Left lobe of liver (tissue), 2 donors: ENCODE measurements at regions not wholly inside any gene's neighbourhood (a gene's known extent, or its start where the extent isn't known, plus 50 kb on each side); places are given as distances from the start of the nearest gene placed in this dataset.

Experiments used
- ATAC-seq: fragments of 200-7000 bp; cut with Tn5 transposase; one replicate; pipeline ENCODE4 v1.9.1; 2020; ENCODE audit warnings: mild to moderate bottlenecking, moderate library complexity
- DNase-seq: peaks from one replicate; pipeline ENCODE4 v3.0.0-alpha.2; 2020; ENCODE audit warnings: low spot score
- donor health status: DM: no; HTN: no; CAD: no; lungs with moderate emphysema.
- donor health status: DM: no; HTN: yes; CAD: no.

DNA sequence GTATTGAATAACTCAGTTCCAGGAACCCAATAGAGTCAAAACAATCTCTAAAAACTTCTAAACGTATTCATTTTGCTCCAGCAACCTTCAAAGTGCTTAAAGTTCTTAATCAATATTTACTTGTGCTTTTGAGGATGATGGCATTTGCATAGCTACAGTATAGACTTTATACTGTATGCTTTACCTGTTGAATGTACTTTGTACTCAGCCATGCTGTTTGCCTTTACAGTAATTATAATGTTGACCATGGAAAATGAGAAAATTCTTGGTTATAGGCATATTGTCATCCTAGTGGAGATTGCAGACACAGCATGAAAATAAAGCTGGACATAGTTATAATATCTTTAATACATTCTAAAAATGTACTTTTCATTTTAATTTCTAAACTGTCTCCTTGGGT, 762.7 kb upstream of the PHF14 start:
- ATAC-seq (no peak), DNase-seq (no peak)

DNA sequence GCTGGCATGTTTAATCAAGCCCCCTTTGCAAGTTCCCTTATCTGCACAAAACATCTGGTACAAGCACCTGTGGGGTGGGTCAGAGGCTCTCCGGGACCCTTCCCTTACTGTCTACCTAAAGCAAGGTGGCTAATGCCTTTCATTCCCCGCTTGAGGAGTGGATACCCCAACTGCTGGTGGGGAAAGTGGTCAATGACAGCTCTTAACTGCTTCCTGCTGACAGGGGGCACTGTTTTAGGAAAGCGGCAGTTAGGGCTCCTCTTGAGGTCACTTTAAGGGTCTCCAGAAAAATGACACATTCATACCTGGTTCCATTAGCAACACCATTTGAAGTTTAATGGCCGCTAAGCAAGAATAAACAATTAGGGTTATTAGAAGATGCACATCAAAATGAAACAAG, 761.8 kb upstream of the PHF14 start:
- ATAC-seq (no peak), DNase-seq (no peak)

DNA sequence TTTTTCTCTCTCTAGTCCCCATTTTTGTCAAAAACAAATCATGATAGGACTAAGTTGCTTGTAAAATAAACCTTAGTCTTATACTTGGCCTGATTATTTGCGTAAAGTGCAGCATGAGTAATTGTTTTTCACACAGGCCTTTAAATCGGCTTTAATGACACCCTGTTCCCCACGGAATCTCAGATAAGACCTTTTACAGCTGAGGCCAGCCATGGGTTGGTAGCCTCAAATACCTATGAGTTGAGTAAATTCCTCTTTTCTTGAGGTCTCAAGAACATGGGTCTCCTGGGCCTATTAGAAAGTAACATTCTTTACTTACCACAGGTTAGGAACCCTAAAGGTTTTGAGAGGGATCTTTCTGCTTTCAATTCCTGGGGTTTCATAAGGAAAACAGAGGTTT, 761.0 kb upstream of the PHF14 start:
- ATAC-seq: no peak
- DNase-seq: no peak

DNA sequence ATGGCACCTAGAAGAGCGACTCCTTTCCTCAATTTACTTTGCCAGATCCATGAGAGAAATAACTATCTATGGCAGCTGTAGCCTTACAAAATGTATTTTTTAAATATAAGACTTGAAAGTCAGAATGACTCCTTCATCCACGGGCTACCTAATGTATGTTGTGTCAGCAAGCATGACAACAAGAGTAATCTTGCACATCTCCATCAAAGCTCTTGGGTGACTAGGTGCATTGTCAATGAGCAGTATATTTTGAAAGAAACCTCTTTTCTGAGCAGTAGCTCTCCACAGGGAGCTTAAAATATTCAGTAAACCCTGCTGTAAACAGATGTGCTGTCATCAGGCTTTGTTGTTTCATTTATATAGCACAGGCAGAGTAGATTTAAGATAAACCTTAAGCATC, 757.2 kb upstream of the PHF14 start:
- no peak for DNase-seq
- no peak for ATAC-seq

DNA sequence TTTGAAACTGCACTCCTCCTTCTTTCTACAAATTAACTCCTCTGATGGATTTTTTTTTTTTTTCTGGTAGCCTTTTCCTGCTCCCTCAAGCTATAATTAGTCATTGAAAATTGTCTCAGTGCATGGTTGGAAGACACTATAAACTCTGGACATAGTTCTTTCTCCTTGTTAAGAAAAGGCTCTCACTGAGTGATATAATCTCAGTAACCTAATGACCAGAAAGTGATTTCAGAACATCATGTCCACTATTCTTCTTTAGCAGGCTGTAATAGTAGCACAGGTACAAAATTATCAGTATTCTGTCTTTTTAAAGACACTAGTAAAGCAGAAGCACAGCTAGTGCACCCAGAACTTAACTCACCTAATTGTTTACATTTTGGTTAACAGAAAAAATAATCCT, 752.6 kb upstream of the PHF14 start:
- no peak for ATAC-seq
- DNase-seq: no peak

DNA sequence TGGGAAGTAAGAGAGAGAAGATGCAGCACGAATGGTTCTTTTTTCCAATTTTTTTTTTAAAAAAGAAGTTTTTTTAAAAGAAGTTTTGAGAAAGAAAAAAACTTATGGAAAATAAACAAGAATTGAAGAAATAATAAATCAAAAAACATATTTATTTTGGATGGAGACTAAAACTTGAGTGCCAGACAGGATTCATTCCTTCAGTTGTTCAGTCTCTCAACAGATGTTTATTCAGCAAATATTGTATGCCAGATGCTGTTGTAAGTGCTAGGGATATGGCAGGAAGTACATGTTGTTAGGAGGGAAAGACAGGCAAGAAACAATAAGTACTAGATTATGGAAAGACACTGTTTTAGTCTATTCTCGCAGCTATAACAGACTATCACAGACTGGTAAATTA, 750.7 kb upstream of the PHF14 start:
- no peak for ATAC-seq
- DNase-seq: no peak

DNA sequence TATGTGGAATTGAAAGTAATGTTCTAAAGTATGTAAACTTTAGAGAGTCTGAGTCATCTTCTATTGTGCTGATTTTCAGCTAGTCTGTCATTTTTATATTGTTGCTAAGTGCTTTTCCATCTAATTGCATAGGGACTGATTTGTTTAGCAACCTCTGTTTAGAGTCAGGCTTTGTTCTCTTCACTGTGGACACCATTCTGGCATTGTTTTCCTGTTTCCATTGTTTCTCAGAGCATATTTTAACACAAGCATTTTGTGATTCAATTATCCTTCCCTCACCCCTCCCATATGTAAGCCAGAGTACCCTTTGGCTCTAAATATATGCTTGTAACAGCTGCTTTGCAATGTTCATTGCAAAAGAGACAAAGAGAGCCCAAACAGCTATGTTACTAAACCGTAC, 748.4 kb upstream of the PHF14 start:
- DNase-seq: no peak
- ATAC-seq: no peak

DNA sequence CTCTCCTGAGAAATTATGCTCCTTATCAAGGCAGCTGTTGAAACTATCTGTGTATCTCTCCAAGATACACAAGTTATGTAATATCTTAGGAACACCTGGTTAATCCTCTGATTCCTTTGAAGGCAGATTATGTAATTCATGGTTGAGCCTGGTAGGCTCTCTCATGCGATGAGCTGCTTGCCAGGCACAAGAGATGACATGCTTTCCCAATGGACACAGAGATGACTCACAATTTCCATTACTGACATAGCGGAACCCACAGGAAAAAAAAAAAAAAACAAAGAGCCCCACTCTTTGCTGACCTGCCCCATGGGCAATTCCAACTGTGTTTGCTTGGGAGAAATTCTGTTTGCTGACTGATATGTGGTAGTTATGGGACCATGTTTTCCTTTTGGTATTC, 736.4 kb upstream of the PHF14 start:
- DNase-seq: no peak
- peak; percentile 75 for ATAC-seq

DNA sequence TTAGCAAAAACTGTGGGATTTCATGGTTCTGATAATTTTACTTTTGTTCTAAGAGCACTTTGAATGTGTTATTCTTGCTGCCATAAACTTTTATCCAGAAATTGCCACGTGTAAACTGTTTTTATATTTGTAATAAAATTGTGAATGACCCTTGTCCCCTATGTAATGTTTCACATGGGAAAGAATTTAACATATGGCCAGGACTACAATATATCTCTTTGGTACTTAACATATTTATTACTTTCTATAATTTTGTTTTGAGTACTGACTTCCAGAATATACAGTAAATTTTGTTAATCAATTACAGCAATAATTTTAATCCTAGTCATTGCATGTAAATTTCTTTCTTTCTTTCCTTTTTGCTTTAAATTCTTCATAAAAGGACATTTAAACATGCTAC, 735.0 kb upstream of the PHF14 start:
- DNase-seq: no peak
- ATAC-seq: no peak

DNA sequence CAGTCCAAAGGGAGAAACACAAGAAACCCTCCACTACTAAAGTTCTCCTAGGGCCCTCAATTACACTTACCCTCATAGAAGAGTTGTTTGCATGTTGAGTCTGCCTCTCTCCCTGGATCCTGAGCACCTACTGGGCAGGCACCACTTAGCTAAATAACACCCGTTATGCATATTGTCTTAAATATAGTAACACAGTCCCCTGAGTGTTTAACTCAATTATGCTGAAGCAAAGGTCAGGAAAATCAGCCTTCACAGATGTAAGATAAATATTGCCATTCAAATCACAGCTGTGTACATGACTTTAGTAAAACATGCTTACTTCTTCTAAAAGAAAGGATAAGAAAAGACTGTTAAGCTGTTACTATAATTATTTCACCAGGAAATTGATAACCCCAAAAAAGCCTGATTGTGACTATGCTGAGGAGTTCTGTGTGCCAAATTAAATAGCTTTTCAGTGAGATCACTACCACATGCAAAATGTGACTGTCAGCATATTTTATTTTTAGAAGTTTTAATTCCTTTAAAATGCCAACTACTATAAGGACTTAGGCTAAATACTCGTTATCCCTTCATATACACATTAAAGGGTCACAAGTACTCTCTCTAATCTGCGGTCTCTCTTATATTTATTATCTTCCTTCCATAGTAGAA, 733.9 kb upstream of the PHF14 start:
- DNase-seq (no peak), ATAC-seq (peak; percentile 37)

DNA sequence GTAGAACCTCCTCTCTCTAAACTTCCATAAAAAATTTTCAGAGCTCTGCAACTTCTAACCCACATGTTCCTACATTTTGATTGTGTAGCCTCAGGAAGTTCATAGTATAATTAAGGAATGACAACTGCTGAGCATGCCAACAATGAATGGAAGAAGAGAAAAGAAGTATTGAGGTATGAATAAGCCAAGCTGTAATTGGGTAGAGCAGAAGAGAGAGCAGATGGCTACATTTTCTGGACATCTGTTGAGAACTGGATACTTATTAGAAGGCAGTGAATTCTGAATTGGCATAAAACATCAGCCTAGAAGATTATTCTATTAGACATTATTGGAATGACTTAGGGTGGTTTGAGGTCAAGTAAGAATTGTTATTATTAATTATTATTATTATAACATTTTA, 728.3 kb upstream of the PHF14 start:
- no peak for ATAC-seq

DNA sequence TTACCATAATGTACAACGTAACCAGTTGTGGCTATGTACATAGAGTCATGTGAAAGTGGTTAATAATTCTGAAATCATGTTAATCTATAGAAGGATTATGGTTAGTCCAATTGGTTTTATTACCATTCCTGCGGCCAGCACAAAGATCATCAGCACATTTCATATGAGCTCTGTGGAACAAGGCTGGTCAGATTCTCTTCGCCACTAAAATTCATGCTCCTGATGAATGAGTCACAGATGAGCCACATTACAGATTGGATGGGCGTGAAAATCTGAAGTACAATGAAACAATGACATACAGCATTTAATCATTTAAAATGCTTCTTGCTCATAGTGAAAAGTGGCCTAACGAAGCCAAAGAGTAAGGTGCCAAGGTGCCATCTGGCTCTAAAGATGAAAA, 716.2 kb upstream of the PHF14 start:
- no peak for ATAC-seq

More for the DNA sequence above, 728.3 kb upstream of the PHF14 start:
- DNase-seq: no peak

DNA sequence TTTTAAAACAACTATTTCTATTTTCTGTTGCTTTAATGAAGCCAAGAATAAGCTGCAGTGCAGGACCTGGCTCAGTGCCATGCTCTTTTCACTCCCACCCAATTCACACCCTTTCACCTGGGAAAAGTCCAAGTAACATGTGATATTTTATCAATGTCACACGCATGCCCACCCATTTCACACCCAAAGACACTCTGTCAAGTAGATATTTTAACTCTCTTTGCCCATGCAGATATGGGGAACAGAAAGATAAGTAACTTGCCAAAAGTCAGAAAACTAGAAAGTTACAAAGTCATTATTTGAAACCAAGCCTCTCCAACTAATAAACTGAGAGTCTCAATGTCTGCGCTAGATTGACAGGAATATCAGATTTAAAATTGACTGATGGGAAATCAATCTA, 706.7 kb upstream of the PHF14 start:
- ATAC-seq (no peak), DNase-seq (no peak)

More for the DNA sequence above, 716.2 kb upstream of the PHF14 start:
- no peak for DNase-seq

DNA sequence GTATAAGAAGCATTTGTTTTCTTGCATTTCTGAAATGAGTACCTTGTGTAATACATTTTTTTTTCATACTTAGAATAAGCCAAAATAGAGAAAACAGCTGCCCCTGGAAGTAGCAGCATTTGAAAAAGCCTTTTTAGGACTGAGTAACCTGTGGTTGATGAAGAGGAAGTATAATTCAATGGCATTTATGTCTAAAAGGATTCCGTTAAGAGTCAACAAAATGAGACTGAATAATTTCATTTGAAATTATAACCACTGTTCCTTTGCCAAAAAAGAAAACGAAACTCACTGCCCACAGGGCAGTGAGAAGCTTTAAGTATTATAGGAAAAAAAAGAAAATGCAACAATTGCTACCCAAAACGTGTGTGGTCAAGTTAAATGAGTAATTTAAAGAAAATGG, 705.6 kb upstream of the PHF14 start:
- DNase-seq: no peak
- ATAC-seq: no peak

DNA sequence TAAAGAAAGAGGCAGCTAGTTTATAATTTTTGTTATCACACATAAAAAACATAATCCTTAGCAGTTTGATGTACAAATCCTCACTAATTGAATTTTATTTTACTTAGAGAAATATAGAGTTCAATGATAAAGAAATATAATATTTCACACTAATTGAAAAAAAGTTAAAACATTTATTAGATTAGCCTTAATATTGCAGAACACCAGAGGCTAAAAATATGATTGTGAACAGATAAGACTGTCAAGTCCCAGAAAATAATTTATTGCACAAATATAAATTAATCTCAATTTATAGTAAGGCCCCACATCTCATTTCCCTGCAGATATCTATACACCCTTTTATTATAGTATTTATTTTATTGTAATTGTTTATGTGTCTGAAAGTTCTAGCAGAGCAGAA, 690.8 kb upstream of the PHF14 start:
- DNase-seq (no peak), ATAC-seq (no peak)

DNA sequence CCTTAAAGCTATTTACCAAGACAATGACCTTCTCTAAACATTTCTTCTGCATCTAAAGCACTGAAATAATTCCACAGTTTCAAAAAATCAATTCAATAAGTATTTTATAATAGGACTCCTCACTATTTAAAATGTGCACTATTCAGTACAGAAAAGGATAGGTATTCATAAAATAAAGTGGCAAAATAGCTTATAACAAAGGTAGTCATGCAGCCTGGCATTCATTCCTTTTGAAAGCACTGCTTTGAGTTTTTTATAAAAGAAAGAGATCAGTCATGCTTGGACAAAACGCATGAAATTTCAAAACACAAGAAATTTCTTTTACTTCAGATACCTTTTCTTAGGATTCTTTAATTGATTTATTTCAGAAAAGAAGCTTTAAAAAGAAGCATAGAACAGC, 689.7 kb upstream of the PHF14 start:
- DNase-seq: no peak
- ATAC-seq: no peak

DNA sequence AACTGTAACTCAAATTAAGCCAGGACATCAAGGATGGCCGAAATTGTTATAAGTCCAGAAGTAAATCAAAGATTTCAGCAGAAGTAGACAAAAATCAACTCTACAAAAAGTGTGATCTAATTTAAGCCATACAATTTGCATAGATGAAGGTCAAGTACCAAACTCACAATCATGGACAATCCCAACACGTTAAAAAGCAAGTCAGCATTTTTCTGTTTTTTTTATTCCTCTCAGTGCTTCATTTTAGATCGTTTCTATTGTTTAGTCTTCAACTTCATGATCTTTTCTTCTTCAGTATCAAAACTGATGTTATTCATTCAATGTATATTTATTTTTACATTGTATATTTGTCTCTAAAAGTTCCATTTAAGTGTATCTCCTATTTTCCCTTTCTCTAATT, 674.3 kb upstream of the PHF14 start:
- DNase-seq (no peak), ATAC-seq (no peak)

DNA sequence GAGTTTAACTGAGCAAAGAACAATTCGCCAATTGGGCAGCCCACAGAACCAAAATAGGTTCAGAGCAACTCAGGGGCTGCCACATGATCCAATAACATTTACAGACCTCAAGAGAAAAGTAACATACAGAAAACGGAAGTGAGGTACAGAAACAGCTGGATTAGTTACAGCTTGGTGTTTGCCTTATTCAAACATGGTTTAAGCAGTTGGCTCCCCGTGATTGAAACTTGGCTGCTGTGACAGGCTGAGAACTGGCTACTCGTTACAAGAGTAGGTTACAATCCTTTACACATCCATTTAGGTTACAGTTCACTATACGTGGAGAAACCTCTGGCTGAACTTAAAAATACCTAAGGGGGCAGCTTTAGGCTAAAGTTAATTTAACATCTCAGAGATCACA, 673.1 kb upstream of the PHF14 start:
- DNase-seq: no peak

DNA sequence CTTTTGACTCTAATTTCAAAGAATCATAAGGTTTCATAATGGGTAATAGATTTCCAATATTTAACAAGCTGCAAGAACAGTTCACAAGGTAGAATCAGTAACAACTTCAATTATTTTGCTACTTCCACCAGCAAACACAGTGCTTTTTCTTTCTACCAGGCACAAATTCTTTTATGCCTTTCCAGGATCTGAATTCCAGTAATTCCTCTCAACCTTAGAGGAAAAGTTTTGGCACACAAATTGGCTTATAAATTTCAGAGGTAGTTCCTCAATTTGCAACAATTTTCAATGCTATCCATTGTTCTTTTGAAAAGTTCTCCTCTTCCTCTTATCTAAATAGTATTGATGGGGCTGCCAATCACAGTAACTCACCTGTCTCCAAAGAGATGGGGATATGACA, 665.4 kb upstream of the PHF14 start:
- no peak for ATAC-seq
- no peak for DNase-seq

More for the DNA sequence above, 673.1 kb upstream of the PHF14 start:
- no peak for ATAC-seq

DNA sequence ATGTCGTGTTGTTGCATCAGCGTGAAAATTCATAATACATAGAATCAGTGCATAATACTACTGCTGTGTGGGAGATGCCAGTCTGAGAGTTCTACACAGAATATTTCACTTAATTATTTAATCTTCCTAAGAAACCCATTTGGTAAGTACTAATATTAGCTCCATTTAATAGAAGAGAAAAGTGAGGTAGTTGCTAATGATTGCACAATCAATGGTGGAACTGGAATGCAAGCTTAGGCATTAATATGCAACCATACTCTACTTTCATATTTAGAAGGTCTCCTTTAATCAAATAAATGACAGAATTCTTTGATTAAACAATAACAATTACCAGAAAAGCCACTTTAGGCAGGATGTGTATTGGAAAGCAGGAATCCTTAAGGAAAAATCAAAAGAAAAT, 660.7 kb upstream of the PHF14 start:
- no peak for ATAC-seq
- no peak for DNase-seq

DNA sequence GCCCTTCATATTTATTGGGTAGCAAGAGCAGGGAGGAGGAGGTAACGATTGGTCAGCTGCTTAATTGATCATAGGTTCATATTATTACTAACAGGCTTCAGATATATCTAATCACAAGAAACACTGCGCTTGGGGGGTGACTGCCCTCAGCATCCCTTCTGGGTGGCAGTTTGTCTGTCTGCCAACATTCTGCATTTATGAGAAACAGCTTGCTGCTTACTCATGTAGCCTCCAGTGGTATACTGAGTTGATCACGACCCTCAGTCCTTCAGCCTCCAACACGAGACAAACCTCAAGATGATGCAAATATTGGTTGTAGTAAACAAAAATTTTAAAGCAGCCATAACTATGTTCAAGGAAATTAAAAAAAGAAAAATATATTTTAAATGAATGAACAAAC, 657.8 kb upstream of the PHF14 start:
- no peak for DNase-seq
- no peak for ATAC-seq

DNA sequence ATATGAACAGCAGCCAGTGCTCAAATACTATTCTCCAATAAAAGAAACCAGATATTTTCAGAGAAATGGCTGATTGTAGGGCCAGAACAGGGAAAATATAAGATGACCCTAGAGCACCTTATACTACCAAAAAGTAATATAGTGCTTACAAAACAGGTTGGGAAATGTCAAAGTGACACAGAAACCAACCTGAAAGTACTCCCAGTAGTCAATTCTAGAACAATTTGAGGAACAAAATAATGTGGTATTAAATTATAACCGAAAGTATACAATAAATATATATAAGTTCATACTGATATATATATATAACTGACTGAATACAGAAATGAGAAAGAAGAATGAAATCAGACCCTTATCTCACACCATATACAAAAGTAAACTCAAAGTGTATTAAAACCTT, 657.2 kb upstream of the PHF14 start:
- no peak for DNase-seq
- no peak for ATAC-seq

DNA sequence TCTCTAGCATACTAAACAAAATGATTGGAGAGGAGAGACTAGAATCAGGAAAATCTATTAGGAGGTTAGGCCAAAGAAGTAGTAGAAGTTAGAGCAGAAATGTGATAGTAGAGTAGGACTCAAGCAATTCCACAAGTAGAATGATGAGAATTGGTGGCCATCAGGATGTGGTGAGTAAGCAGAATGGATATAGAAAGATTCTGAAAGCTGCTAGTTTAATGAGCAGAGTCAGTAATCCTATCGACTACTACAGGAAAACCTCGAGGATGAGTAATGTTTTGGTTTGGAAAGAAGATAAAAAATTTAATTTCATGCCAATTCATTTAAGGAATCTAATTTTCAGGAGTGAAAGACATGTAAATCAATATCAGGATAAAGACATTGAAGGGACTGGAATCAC, 648.3 kb upstream of the PHF14 start:
- no peak for DNase-seq
- no peak for ATAC-seq

DNA sequence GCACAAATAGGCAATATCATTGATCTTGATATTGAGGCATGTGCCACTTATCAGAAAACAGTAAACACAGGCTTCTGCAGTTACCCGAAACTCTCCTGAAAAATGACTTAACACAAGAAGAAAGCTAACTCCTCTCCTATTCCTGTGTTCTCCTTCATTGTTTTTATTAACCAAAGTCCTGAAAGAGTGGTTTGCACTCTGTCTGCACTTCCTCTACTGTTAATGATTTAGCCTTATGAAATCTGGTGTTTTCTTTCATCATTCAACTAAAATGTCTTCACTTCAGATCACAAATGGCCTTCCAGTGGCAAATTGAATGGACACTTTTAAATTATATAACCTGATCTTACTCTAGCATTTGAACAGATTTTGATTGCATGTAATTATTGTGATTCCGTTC, 630.6 kb upstream of the PHF14 start:
- DNase-seq: no peak
- ATAC-seq: no peak
